Pancreas (tissue), 10 donors: ENCODE measurements at regions not wholly inside any gene's neighbourhood (a gene's known extent, or its start where the extent isn't known, plus 50 kb on each side); places are given as distances from the start of the nearest gene placed in this dataset.

Experiments used
- ATAC-seq, 4 donors: fragments of 200-7000 bp; cut with Tn5 transposase; one replicate each; pipeline versions ENCODE4 v1.8.0 to v1.9.1; 2020; ENCODE audit warnings: mild to moderate bottlenecking in 4 of 4, moderate library complexity in 4 of 4
- DNase-seq, 6 donors: peaks; one replicate each; pipeline ENCODE4 v3.0.0-alpha.2; 2020
- FAIRE-seq: peaks from 2 replicates; lab custom pipeline; 2012; peaks lifted over from hg19 to GRCh38; lab: Jason Lieb, UNC
- H3K27ac ChIP-seq, 4 donors: fragments of 200-600 bp; sonication (generic); 1 replicate in 3 of 4; 2 replicates in 1 of 4; pipeline versions ENCODE4 v1.5.0 to v1.8.0; 2020
- H3K27me3 ChIP-seq, 4 donors: fragments of 200-600 bp; one replicate each; pipeline ENCODE4 v1.8.0; 2021
- H3K36me3 ChIP-seq, 3 donors: fragments of 200-600 bp; sonication (generic) in 1 of 3; one replicate each; pipeline versions ENCODE4 v1.5.0 to v1.8.0; 2020 to 2021
- H3K4me1 ChIP-seq, 3 donors: fragments of 200-600 bp; one replicate each; pipeline ENCODE4 v1.8.0; 2021
- H3K4me3 ChIP-seq, 4 donors: fragments of 200-600 bp; sonication (generic) in 2 of 4; one replicate each; pipeline versions ENCODE4 v1.5.0 to v1.8.0; 2020 to 2021
- H3K9me3 ChIP-seq, 4 donors: fragments of 200-600 bp; one replicate each; pipeline ENCODE4 v1.8.0; 2021
- CTCF ChIP-seq, 4 donors: fragments of 200-600 bp; sonication (generic) in 3 of 4; IDR thresholded peaks; one replicate each; pipeline versions ENCODE4 v1.5.0 to v1.8.0; 2021; ENCODE audit warnings: antibody characterized with exemption in 4 of 4
- WGBS, 2 donors: extraction: QIAGEN DNeasy Blood & Tissue Kit; methylation state at CpG; one replicate each; pipeline ENCODE4 v1.1.7; 2013; 5-methylcytosine and 5-hydroxymethylcytosine counted together
- intact Hi-C, 3 donors: fragments of 100-400 bp; cut with DNase I; formaldehyde crosslinking; loops; one replicate each; pipeline versions ENCODE4 v1.11.1 to v1.14.2; 2022
- donor health status: healthy with polysubstance abuse.
- donor health status: DM: no; HTN: no; CAD: no; lungs with moderate emphysema.
- donor health status: DM: no; HTN: no; CAD: no.
- donor health status: control.
- donor health status: control.
- donor health status: Bipolar disorder and iron deficiency.
- donor health status: DM: yes; HTN: yes; CAD: no.
- donor health status: DM: no; HTN: no; CAD: no.
- donor health status: DM: no; HTN: no; CAD: no.
- donor health status: DM: yes; HTN: yes; CAD: no.

DNA sequence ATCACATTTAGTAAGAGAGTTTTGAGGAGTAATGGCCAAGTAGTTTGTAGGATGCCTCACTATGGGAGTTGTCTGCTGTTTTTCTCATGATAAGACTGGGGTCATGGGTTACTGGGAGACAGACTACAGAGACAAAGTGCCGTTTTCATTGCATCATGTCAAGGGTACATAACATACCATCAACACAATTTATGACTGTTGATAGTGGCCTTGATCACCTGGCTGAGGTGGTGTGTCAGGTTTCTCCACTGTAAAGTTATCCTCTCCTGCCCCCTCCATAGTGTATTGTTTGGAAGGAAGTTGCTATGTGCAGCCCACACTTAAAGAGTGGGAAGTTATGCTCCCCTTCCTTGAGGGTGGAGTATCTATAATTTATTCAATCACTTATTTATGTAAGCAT, 263.5 kb upstream of the POU3F1 start:
- H3K27ac ChIP-seq = no peak overlapping the region

DNA sequence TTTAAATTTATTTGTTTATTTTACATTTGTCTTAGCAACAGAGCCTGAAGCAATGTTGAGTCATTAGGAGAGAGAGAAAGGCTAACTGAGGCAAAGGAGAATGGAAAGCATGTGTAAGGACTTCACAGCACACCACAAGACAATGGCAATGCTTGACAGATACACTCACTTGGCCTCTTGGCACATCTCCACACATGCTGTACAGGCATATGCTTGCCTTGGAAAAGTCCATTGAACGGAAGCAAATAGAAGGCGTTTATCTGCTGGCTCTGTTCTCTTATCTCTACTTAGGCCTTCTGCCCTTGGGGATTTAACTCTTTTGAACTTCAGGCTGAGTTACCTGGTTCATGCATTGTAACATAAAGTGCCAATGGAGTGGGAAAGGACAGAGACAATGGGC, 262.2 kb upstream of the POU3F1 start:
- peaks cover 0 to 7% (median 1%) of the 10 kb centered on the region in 4 donors for H3K27me3 ChIP-seq
- no peak for ATAC-seq
- H3K27ac ChIP-seq = no peak overlapping the region
- H3K4me1 ChIP-seq = no peaks in the 10 kb centered on the region
- H3K9me3 ChIP-seq = no peaks in the 10 kb centered on the region
- 9% methylated on average over 2 of the region's 2 CpGs for WGBS, 2 donors
- FAIRE-seq = no peak
- no peaks in the 10 kb centered on the region for H3K36me3 ChIP-seq
- H3K4me3 ChIP-seq = no peak overlapping the region
- DNase-seq = no peak
- TF ChIP-seq CTCF (IDR thresholded peaks at IDR 0.05) = no peak
- intact Hi-C loops = no loop called here

More for the DNA sequence above, 263.5 kb upstream of the POU3F1 start:
- no peaks in the 10 kb centered on the region for H3K36me3 ChIP-seq
- no peaks in the 10 kb centered on the region for H3K27me3 ChIP-seq
- DNase-seq (no peak), FAIRE-seq (no peak), ATAC-seq (no peak)
- intact Hi-C loops = no loop called here
- H3K4me1 ChIP-seq = no peaks in the 10 kb centered on the region
- no peaks in the 10 kb centered on the region for H3K9me3 ChIP-seq
- TF ChIP-seq CTCF (IDR thresholded peaks at IDR 0.05) = no peak
- 24 to 32% methylated on average over 1 of the region's 1 CpG for WGBS, 2 donors
- no peak overlapping the region for H3K4me3 ChIP-seq

DNA sequence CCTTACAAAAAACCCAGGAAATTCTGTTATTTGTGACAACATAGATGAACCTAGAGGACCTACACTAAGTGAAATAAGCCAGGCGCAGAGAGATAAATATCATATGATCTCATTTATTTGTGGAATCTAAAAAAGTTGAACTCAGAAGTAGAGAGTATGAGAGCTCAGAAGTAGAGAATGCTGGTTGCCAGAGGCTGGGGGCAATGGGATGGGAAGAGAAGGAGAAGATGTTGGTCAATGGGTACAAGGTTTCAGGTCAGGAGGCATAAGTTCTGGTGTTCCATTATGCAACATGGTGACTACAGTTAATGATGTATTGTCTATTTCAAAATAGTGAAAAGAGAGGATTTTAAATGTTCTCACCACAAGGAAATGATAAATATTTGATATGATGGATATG, 259.1 kb upstream of the POU3F1 start:
- no peaks in the 10 kb centered on the region for H3K4me1 ChIP-seq
- DNase-seq (no peak), ATAC-seq (no peak), FAIRE-seq (no peak)
- no peaks in the 10 kb centered on the region for H3K9me3 ChIP-seq
- WGBS, 2 donors = 86 to 95% methylated on average over 1 of the region's 1 CpG
- H3K27ac ChIP-seq = no peak overlapping the region
- intact Hi-C loops = no loop called here
- peaks cover 0 to 7% (median 1%) of the 10 kb centered on the region in 4 donors for H3K27me3 ChIP-seq
- no peak for TF ChIP-seq CTCF (IDR thresholded peaks at IDR 0.05)
- H3K36me3 ChIP-seq = no peaks in the 10 kb centered on the region
- no peak overlapping the region for H3K4me3 ChIP-seq

DNA sequence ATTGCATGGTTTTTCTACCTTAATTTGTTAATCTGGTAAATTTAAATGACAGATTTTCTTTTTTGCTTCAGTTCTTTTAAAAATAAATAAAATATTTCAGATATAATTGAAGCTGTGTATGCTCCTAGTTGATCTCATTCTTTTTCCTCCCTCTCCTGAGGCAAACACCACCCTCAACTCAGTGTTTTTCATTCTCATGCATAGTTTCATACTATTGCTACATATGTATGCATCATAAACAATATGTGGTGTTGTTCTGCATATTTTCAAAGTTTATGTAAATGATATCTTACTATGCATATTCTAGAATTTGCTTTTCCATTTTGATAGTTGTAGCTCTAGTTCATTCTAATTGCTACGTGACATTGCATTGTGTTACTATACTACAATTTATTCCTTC, 257.2 kb upstream of the POU3F1 start:
- Histone ChIP-seq H3K4me3 (no peak overlapping the region), H3K27me3 (peaks cover 0 to 7% (median 1%) of the 10 kb centered on the region in 4 donors), H3K4me1 (no peaks in the 10 kb centered on the region), H3K27ac (no peak overlapping the region), H3K9me3 (no peaks in the 10 kb centered on the region), H3K36me3 (no peaks in the 10 kb centered on the region)
- ATAC-seq (no peak), FAIRE-seq (no peak), DNase-seq (no peak)
- intact Hi-C loops = no loop called here
- WGBS, 2 donors = 77 to 79% methylated on average over 1 of the region's 1 CpG
- no peak for TF ChIP-seq CTCF (IDR thresholded peaks at IDR 0.05)

- no peak for DNase-seq
- 56 to 65% methylated on average over 7 of the region's 7 CpGs for WGBS, 2 donors
These were observed 254.4 kb upstream of the POU3F1 start for GRCh38 chr1:38301040-38301439.

More at GRCh38 chr1:38301040-38301439, 254.4 kb upstream of the POU3F1 start:
- no peak overlapping the region for H3K27ac ChIP-seq
- ATAC-seq = no peak
- H3K9me3 ChIP-seq = no peaks in the 10 kb centered on the region
- intact Hi-C loops = no loop called here
- H3K4me3 ChIP-seq = no peak overlapping the region
- TF ChIP-seq CTCF (IDR thresholded peaks at IDR 0.05) = no peak
- H3K4me1 ChIP-seq = no peaks in the 10 kb centered on the region
- peaks cover 0 to 7% (median 3%) of the 10 kb centered on the region in 4 donors for H3K27me3 ChIP-seq
- H3K36me3 ChIP-seq = no peaks in the 10 kb centered on the region
- FAIRE-seq = no peak
